GM12874 (cell line): ENCODE measurements at regions not wholly inside any gene's neighbourhood (a gene's known extent, or its start where the extent isn't known, plus 50 kb on each side); places are given as distances from the start of the nearest gene placed in this dataset.

Experiments
- TF ChIP-seq, protein P1 (sequence below): IDR thresholded peaks from 2 replicates; pipeline ENCODE4 v1.5.1; 2011; ENCODE audit warnings: low read depth, mild to moderate bottlenecking, control low read depth, low read length, moderate library complexity; ENCODE audit not compliant: insufficient read depth

DNA sequence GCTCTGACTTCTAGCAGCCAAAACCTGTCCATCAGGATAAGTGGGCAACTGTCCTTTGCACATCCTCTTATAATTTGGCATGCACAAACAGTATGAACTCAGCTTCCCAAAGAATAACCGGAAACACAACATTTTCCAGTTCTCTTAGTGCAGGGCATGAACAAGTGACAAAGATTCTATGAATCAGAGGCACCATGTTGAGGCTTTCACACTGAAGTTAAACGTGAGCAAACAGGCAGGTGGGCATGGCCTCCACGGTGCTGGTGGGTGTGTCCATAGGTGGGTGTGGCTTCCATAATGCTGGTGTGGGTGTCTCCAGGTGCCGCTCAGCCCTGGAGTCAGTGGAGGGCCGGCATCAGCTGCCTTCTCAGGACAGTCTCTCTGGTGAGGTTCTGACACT, 196.5 kb downstream of the SMIM20 start:
- TF ChIP-seq, protein P1, sequence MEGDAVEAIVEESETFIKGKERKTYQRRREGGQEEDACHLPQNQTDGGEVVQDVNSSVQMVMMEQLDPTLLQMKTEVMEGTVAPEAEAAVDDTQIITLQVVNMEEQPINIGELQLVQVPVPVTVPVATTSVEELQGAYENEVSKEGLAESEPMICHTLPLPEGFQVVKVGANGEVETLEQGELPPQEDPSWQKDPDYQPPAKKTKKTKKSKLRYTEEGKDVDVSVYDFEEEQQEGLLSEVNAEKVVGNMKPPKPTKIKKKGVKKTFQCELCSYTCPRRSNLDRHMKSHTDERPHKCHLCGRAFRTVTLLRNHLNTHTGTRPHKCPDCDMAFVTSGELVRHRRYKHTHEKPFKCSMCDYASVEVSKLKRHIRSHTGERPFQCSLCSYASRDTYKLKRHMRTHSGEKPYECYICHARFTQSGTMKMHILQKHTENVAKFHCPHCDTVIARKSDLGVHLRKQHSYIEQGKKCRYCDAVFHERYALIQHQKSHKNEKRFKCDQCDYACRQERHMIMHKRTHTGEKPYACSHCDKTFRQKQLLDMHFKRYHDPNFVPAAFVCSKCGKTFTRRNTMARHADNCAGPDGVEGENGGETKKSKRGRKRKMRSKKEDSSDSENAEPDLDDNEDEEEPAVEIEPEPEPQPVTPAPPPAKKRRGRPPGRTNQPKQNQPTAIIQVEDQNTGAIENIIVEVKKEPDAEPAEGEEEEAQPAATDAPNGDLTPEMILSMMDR, result no peak

DNA sequence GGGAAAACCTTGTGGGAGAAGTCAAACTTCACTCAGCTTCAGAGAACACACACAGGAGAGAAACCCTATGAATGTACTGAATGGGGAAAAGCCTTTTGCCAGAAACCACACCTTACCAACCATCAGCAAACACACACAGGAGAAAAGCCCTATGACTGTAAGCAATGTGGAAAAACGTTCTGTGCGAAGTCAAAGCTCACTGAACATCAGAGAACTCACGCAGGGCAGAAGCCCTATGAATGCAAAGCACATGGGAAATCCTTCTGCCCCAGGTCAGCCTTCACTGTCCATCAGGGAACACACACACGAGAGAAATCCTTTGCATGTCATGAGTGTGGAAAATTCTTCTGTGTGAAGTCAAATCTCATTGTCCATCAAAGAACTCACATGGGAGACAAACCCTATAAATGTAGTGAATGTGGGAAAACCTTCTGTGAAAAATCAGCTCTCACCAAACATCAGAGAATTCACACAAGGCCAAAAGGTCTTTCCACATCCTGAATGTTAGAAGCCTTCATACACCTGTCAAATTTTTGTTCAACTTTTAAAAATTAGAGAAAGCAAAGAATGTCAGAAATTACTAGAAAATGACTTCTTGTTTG, 199.4 kb downstream of the SMIM20 start:
- TF ChIP-seq, protein P1, result no peak

DNA sequence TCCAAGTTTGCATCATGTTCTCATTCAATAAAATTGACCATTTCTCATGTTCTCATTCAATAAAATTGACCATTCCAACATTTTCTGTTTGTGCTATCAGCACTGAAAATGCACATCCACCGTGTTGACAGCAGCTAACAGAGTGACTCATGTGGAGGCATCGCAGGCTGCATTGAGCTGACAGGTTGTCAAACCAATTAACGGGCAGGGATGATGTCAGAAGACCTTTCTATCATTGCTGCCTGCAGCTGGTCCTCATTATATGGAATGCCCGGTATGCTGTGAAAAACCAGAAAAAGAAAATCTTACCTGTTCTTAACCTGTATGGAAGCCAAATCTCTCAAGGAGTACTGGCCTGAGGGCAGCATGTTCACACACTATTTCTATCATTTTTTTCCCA, 202.0 kb downstream of the SMIM20 start:
- TF ChIP-seq, protein P1, result no peak

DNA sequence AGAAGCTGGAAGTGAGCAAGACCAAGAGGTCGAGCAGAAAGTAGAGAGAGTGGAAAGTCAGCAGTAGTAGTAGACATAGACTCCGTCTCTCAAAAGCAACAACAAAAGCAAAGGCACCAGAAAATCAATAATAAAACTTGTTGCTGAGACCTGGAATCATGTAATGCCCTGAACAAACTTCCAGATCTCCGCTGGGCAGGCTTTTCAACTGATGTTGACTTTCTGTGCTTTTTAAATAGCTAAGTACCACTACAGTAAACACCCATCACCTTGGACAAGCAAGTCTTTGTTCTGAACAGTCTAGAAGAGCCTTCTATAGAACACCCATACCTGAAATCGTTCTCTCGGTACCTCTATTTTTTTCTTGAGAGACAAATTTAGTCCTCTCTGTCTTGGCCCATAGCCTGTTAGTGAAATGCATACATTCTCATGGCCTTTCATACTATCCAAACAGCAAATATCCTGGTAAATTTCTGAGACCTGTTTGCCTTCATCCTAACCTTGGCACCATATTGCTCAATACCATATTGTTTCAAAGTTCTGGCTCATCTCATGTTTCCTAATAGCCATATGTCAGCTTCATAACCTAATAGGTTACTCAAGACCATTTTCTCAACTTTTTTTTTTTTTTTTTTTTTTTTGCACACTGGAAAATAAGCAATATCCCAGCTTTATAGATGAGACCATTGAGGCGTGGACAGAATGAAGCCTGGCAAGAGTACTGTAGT, 200.6 kb upstream of the RBPJ start:
- TF ChIP-seq, protein P1, result no peak

DNA sequence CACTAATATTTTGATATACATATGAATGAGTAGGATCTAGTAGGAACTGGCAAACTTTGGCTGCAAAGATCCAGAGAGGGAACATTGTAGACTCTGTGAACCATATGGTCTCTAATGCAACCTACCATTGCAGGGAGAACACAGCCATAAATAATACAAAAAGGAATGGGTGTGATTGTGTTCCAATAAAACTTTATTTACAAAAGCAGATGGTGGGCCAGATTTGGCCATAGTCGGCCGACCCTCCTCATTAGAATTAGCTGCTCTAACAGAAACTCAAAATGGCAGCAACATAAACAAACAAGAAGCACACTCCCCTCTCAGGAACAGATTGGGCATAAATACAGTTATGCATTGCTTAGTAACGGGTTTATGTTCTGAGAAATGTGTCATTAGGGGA, 198.1 kb upstream of the RBPJ start:
- TF ChIP-seq, protein P1, result no peak

DNA sequence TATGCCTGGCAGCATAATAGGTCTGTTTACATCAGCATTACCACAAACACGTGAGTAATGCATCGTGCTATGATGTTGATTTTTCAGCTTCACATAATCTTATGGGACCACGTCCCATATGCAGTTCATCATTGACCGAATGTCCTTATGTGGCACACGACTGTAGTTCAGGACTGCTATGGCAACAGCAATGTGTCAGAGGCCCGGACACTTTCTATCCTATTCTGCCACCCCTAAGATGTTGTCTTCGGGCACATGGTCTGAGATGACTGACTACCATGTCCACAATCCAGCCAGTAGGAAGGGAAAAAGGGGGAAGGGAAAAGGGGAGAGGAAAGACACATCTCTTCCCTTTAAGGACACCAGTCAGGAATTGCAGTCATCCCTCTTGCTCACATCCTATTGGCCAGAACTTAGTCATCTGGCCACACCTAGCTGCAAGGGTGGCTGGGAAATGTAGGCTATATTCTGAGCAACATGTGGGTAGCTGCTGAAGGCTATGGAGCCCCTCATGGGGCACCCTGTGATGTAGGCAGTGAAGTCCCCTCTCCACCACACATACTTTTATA, 196.0 kb upstream of the RBPJ start:
- TF ChIP-seq, protein P1, result no peak

DNA sequence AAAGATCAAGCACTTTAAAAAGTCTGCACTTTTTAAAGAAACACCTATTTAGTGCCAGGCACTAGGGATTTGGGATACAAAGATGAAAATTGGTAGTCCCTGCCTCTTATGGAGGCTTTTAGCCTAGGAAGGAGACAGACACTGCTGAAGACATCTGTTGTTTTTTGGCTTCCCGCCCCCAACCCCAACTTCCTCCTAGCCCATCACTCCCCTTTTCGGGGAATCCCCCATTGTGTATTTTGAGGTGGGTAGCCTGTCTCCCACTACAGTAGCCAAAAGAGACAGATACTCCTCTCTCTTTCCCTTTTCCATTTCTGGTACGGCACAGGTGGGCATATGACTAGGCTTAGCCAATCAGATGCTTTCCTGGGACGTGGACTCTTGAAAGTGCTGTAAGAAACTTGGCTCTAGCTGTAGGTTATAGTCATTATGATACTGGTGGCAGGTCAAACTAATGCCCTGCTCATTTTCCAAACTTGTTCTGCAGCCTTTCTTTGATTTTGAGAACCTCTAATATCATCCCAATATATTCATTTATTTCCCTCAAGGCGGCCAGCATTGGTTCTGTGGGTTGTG, 194.6 kb upstream of the RBPJ start:
- TF ChIP-seq, protein P1, result no peak
